ENCODE measurements at regions not wholly inside any gene's neighbourhood (a gene's known extent, or its start where the extent isn't known, plus 50 kb on each side); places are given as distances from the start of the nearest gene placed in this dataset.

DNA sequence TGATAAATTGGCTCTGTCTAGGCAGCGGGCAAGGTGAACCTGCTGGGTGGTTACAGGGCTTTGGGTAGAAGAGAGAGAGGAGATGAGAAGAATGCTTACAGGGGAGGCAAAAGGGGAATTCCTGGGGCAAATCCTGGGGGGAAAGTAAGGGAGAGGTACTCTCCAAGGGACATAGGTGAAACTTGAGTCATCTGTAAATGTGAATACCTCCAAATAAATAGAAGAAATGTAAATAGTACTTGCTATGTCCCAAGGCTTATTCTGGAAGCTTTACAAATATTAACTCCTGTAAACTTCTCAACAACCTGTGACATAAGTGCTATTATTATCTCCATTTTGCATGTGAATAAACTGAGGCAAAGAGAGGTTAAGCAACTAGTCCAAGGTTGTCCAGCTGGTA, 57.7 kb upstream of the CDK13 start:
- no peak overlapping the region for H3K4me3 Mint-ChIP-seq
- no peaks in the 10 kb centered on the region for H3K36me3 Mint-ChIP-seq
- H3K27me3 Mint-ChIP-seq: peaks cover 24% of the 10 kb centered on the region
- H3K27ac Mint-ChIP-seq: no peak overlapping the region
- peaks cover 5% of the 10 kb centered on the region for H3K4me1 Mint-ChIP-seq
- no peaks in the 10 kb centered on the region for H3K9me3 Mint-ChIP-seq
- no peak for ATAC-seq

DNA sequence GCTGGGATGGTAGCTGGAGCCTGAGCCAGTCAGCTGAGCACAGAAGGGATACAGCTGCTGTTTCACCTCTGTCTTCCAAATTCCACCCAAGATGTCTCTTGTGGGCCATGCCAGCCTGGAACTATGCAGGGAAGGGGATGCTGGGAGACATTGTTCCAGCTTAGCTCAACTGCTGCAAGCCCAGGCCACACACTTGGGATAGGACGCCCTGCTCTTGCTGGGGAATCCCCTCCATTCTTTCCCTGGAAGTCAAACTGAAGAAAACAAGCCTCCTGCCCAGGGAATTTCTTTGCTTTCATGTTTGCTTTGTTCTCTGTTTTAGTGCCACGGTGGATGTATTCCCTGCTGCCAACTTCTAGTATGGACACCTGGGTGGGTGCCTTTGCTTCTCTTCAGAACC, 55.2 kb upstream of the CDK13 start:
- Mint-ChIP-seq H3K4me1 (peaks cover 5% of the 10 kb centered on the region), H3K4me3 (no peak overlapping the region), H3K36me3 (no peaks in the 10 kb centered on the region), H3K27ac (no peak overlapping the region), H3K9me3 (no peaks in the 10 kb centered on the region), H3K27me3 (peaks cover 27% of the 10 kb centered on the region)
- ATAC-seq: no peak

DNA sequence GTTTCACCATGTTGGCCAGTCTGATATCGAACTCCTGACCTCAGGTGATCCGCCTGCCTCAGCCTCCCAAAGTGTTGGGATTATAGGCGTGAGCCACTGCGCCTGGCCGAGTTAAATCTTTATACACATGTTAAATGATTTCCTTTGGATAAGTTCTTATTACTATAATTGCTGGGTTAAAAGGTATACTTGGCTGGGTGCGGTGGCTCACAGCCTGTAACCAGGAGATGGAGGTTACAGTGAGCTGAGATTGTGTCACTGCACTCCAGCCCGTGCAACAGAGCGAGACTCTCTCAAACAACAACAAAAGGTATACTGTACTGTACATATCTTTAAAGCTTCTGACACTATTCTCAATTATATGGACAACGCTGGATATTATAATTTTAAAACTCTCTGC, 53.2 kb upstream of the CDK13 start:
- peaks cover 27% of the 10 kb centered on the region for H3K27me3 Mint-ChIP-seq
- no peak overlapping the region for H3K4me3 Mint-ChIP-seq
- ATAC-seq: no peak
- H3K27ac Mint-ChIP-seq: no peak overlapping the region
- peaks cover 5% of the 10 kb centered on the region for H3K4me1 Mint-ChIP-seq
- no peaks in the 10 kb centered on the region for H3K9me3 Mint-ChIP-seq
- no peaks in the 10 kb centered on the region for H3K36me3 Mint-ChIP-seq

DNA sequence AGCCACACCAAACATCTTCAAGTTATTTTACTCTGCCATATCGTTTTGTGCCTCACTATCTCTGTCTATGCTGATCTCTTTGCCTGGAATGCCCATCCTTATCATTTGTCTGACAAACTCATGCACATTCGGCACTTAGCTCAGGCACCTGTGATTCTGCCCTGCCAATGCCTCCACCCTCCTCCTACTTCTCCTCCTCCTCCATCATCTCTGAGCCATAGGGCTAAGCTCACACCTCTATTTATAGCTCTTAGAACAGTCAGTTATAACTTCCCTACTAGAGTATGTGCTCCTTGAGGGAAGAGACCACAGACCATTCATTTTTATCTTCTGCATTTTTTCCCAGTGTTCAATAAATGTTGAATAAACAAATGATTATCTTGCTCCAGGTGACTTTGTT, 51.2 kb upstream of the CDK13 start:
- H3K4me1 Mint-ChIP-seq: peaks cover 5% of the 10 kb centered on the region

More for the DNA sequence above, 51.2 kb upstream of the CDK13 start:
- Mint-ChIP-seq H3K27me3 (peaks cover 28% of the 10 kb centered on the region), H3K9me3 (no peaks in the 10 kb centered on the region), H3K36me3 (no peaks in the 10 kb centered on the region), H3K27ac (no peak overlapping the region), H3K4me3 (no peak overlapping the region)
- ATAC-seq: no peak
